Hepatic stellate cell (primary cell): ENCODE measurements at regions not wholly inside any gene's neighbourhood (a gene's known extent, or its start where the extent isn't known, plus 50 kb on each side); places are given as distances from the start of the nearest gene placed in this dataset.

ENCODE experiments used
- DNase-seq: peaks from one replicate; pipeline ENCODE4 v3.0.0; 2011; ENCODE audit warnings: low spot score

GRCh38 chr2:118186110-118186857, 98.0 kb downstream of the INSIG2 start:
- DNase-seq = peak; percentile 76

GRCh38 chr2:118185210-118186109, 97.2 kb downstream of the INSIG2 start:
- DNase-seq = peak; percentile 29

GRCh38 chr2:118183381-118183780, 95.1 kb downstream of the INSIG2 start:
- no peak for DNase-seq

GRCh38 chr2:118179445-118179844, 91.2 kb downstream of the INSIG2 start:
- DNase-seq = no peak

- DNase-seq = no peak
These were observed 89.6 kb downstream of the INSIG2 start for GRCh38 chr2:118177884-118178283.

- no peak for DNase-seq
These were observed 89.0 kb downstream of the INSIG2 start for GRCh38 chr2:118177318-118177717.

GRCh38 chr2:118176601-118177000, 88.3 kb downstream of the INSIG2 start:
- no peak for DNase-seq

GRCh38 chr2:118171546-118171945, 83.3 kb downstream of the INSIG2 start:
- no peak for DNase-seq

- no peak for DNase-seq
These were observed 81.2 kb downstream of the INSIG2 start for GRCh38 chr2:118169359-118170005.

GRCh38 chr2:118168615-118169014, 80.3 kb downstream of the INSIG2 start:
- no peak for DNase-seq

GRCh38 chr2:118167026-118167425, 78.8 kb downstream of the INSIG2 start:
- DNase-seq = no peak

GRCh38 chr2:118166242-118166641, 78.0 kb downstream of the INSIG2 start:
- no peak for DNase-seq

- DNase-seq = no peak
These were observed 77.3 kb downstream of the INSIG2 start for GRCh38 chr2:118165595-118165994.
